GM12878 (cell line): ENCODE measurements at regions not wholly inside any gene's neighbourhood (a gene's known extent, or its start where the extent isn't known, plus 50 kb on each side); places are given as distances from the start of the nearest gene placed in this dataset.

Experiments
- BCLAF1 ChIP-seq: fragments of 450-650 bp; IDR thresholded peaks from 2 replicates; pipeline ENCODE4 v1.6.1; 2017; ENCODE audit warnings: antibody characterized with exemption, mild to moderate bottlenecking, moderate library complexity
- CBFB ChIP-seq: IDR thresholded peaks from 2 replicates; pipeline ENCODE4 v1.6.1; 2016; ENCODE audit warnings: antibody characterized with exemption, low read depth
- DPF2 ChIP-seq: fragments of 450-650 bp; IDR thresholded peaks from 2 replicates; pipeline ENCODE4 v1.6.1; 2017; ENCODE audit warnings: mild to moderate bottlenecking
- ELK1 ChIP-seq: IDR thresholded peaks from 2 replicates; pipeline ENCODE4 v1.6.1; 2012; ENCODE audit warnings: low read depth, low read length, improper control_type of control experiment
- ESRRA ChIP-seq: IDR thresholded peaks from 2 replicates; pipeline ENCODE4 v1.6.1; 2012; ENCODE audit warnings: mild to moderate bottlenecking, low read length, improper control_type of control experiment
- HDAC6 ChIP-seq: fragments of 200-600 bp; sonication (generic); IDR thresholded peaks from one replicate; pipeline ENCODE4 v1.8.0; 2017; ENCODE audit warnings: antibody characterized with exemption; ENCODE audit not compliant: unreplicated experiment
- NR2C2 ChIP-seq: IDR thresholded peaks from 2 replicates; pipeline ENCODE4 v1.6.1; 2011; ENCODE audit warnings: borderline replicate concordance, low read depth; ENCODE audit not compliant: control insufficient read depth, insufficient read length
- RELA ChIP-seq: fragments of 450-650 bp; IDR thresholded peaks from 2 replicates; pipeline ENCODE4 v1.8.0; 2014; ENCODE audit warnings: borderline replicate concordance; ENCODE audit not compliant: partially characterized antibody
- SP1 ChIP-seq: IDR thresholded peaks from one replicate; pipeline ENCODE4 v1.6.1; 2011; ENCODE audit warnings: low read depth, low read length
- TF ChIP-seq, protein P1 (sequence below): fragments of 150-350 bp; IDR thresholded peaks from 2 replicates; pipeline ENCODE4 v1.6.1; 2016; ENCODE audit warnings: low read depth, low read length
- TF ChIP-seq, protein P2 (sequence below): IDR thresholded peaks from 2 replicates; pipeline ENCODE4 v1.6.1; 2011; ENCODE audit warnings: low read depth, low read length, improper control_type of control experiment, borderline replicate concordance

GRCh38 chr1:14437417-14437918 lies 161.0 kb upstream of the KAZN start (continued):
- TF ChIP-seq SP1 (no peak), DPF2 (no peak), ESRRA (no peak), RELA (no peak), HDAC6 (no peak), NR2C2 (no peak), CBFB (no peak), BCLAF1 (no peak), ELK1 (no peak)
- TF ChIP-seq, protein P1, sequence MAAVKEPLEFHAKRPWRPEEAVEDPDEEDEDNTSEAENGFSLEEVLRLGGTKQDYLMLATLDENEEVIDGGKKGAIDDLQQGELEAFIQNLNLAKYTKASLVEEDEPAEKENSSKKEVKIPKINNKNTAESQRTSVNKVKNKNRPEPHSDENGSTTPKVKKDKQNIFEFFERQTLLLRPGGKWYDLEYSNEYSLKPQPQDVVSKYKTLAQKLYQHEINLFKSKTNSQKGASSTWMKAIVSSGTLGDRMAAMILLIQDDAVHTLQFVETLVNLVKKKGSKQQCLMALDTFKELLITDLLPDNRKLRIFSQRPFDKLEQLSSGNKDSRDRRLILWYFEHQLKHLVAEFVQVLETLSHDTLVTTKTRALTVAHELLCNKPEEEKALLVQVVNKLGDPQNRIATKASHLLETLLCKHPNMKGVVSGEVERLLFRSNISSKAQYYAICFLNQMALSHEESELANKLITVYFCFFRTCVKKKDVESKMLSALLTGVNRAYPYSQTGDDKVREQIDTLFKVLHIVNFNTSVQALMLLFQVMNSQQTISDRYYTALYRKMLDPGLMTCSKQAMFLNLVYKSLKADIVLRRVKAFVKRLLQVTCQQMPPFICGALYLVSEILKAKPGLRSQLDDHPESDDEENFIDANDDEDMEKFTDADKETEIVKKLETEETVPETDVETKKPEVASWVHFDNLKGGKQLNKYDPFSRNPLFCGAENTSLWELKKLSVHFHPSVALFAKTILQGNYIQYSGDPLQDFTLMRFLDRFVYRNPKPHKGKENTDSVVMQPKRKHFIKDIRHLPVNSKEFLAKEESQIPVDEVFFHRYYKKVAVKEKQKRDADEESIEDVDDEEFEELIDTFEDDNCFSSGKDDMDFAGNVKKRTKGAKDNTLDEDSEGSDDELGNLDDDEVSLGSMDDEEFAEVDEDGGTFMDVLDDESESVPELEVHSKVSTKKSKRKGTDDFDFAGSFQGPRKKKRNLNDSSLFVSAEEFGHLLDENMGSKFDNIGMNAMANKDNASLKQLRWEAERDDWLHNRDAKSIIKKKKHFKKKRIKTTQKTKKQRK: no peak
- TF ChIP-seq, protein P2, sequence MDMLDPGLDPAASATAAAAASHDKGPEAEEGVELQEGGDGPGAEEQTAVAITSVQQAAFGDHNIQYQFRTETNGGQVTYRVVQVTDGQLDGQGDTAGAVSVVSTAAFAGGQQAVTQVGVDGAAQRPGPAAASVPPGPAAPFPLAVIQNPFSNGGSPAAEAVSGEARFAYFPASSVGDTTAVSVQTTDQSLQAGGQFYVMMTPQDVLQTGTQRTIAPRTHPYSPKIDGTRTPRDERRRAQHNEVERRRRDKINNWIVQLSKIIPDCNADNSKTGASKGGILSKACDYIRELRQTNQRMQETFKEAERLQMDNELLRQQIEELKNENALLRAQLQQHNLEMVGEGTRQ: no peak
- TF ChIP-seq, all 136 proteins: peak for 0
